NCI-H1092 treated with DMSO at 0.1 percent for 48 hours (cell line): ENCODE measurements at regions not wholly inside any gene's neighbourhood (a gene's known extent, or its start where the extent isn't known, plus 50 kb on each side); places are given as distances from the start of the nearest gene placed in this dataset.
"Not testable (repeated sequence)": the region's sequence is repeated elsewhere in the genome, so short reads cannot be mapped to it uniquely, and the experiment has no call there.

Experiments
- DNase-seq: peaks from one replicate; lab custom pipeline; 2025; lab: John Stamatoyannopoulos, UW

DNA sequence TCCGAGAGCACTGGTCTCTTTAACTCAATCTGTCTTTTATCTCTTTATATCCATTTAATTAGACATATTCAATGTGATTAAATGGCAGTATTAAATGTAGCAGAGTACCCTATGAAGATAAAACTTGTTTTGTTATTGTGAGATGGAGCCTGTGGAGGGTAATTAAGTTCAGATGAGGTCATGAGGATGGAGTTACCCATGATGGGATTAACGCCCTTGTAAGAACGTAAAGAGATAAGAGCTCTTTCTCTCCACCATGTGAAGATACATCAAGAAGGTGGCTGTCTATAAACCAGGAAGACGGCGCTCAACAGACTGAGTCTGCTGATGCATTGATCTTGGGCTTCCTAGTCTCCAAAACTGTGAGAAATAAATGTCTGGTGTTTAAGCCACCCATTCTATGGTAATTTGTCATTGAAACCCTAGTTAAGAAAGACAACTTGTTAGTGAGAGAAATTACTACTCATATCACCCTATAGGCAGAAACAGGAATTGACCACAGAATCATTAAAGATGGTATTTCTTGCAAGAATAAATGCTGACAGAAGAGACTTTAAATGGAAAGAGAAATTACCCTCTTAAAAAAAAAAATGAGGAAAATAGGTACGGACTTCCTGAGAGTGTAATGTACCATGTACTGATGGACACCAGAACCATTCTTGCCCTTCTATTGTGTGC, 738.7 kb upstream of the CHAC2 start:
- no peak for DNase-seq

DNA sequence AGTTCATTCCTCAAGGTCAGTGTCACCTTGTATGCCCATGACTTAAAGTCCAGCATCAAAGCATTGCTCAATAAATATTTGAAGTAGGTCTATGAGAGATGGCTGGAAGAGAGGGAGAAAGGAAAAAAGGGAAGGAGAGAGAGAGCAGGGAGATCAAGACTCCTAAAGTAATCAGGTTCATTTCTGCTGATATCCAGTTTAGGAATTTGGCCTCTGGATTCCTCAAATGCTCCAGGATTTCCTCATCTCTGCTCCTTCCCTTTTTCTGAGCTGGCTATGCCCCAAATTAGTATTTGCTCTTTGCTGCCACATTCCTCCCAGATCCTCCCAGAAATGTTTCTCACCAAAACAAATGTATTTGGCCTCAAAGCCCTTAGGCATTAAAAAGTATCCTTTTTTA, 739.4 kb upstream of the CHAC2 start:
- no peak for DNase-seq

DNA sequence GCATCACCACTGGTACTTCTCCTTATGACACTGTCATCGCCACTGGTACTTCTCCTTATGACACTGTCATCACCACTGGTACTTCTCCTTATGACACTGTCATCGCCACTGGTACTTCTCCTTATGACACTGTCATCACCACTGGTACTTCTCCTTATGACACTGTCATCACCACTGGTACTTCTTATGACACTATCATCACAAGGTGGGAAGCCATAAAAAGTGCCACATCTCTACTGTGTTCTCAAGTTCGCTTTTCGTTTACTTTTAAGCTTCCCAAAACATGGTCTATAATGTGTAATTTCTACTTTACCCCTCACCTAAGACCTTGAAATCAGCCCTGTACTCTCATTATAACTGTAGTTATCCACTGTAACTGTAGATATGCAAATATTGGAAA, 745.4 kb upstream of the CHAC2 start:
- DNase-seq = not testable (repeated sequence)

DNA sequence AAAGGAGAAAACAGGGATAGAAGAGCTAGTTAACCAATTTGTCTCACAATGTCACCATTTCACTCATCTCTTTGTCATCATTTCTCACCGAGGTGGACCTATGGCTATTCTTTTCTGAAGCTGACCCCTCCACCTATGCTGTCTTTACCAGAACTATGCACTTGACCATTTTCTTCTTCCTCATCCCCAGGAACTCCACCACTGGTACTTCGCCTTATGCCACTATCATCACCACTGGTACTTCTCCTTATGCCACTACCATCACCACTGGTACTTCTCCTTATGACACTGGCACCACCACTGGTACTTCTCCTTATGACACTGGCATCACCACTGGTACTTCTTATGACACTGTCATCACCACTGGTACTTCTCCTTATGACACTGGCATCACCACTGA, 745.8 kb upstream of the CHAC2 start:
- DNase-seq = no peak

- DNase-seq = no peak
Observed at GRCh38 chr2:53021292-53021691, 746.3 kb upstream of the CHAC2 start.

DNA sequence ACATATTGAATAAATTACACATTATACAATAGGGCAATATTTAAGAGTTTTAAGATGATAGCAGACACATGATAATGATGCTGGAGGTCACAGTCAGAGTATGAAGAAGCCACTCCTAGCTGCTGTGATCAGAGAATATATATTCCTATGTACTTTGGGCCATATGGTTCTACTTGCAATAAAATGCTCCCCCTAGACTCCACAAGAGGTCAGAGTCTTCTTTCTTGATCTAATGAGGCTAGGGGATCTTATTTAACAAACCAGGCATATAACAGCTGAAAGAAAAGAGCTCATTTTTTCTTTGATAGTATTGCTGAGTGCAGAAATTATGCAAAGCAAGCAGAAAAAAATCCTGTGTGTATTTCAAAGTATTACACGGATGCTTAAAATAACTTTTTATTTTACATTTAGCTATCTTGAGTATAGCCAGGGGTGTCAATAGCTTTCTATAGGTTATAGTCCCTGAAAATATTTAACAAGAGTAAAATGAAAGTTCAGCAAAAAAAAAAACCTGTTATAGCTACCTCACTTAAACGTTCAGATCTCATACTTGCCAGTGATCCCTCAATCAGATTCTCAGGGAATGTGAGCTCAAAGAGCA, 748.7 kb upstream of the CHAC2 start:
- no peak for DNase-seq

DNA sequence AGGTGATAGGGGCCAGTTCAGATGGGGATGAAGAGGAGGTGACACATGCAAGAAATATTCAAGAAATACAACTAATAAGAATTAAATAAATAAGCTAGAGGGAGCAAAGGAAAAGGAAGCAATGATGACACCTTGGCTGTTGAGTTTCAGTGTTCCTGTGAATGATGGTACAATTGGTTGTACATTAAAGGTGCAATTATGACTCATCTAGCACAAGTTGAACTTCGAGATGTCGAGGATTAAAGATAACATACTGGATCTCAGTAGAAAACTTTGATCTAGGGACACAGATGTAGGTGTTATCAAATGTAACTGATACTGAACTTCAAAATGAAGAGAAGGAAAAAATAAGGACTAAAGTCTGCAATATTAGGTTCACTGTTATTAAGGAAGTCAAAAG, 760.6 kb upstream of the CHAC2 start:
- DNase-seq = no peak

- no peak for DNase-seq
Observed at GRCh38 chr2:53004413-53004812, 763.2 kb upstream of the CHAC2 start.

DNA sequence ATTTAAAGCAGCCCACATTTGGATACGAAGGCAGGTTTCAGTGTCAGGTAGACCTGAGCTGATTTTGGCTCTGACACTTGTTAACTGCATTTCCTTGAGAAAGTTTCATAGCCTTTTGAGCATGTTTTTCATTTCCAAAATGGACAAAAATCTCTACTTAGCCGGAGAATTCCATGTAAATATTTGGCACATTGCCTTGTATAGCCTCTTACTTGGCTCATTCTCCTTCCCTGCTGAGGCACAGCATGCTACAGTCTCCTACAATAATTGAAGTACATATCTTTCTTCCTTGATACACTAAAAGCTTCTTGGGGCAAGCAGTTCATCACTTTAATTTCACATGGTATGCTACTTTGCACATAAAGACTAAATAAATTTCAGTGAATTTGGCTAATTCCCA, 772.2 kb upstream of the CHAC2 start:
- no peak for DNase-seq

DNA sequence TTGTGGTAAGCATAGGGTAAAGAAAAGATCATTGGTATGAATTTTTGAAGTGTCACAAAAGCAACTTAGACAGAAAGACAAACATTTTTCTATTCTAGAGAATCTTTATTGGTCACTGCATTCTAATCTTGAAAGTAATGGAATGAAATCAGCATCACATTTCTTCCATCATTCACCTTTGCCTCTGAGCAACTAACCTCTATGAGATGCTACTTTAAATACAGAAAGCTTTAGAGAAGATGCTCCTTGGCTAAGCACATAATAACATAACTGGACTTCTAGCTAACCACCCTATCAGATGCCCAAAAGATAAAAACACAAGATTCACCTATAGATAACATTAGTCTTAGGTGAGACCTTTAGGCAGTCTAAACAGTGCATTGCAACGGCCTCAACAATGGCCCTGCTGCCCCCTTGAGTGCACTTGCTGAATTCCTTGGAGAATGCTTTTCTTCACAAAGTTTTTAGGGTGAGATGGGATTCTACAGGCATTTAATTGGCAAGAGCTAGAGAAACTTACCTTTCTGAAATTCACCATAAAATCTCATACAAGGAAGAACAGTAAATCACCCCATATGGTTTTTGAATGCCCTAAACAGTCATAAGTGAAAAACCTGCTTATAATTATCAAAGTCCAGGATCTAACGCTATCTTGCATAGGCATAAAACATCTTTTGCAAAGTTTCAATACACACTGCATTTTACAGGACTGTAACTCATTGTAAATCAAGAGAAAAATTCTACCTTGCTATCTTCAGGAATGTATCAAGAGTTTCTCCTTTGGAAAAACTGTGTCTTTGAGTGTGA, 791.3 kb upstream of the CHAC2 start:
- no peak for DNase-seq

- DNase-seq = no peak
Observed at GRCh38 chr2:52974127-52974526, 793.5 kb upstream of the CHAC2 start.

- DNase-seq = no peak
Observed at GRCh38 chr2:52970642-52971041, 797.0 kb upstream of the CHAC2 start.

- DNase-seq = no peak
Observed at GRCh38 chr2:52968043-52968442, 799.6 kb upstream of the CHAC2 start.

GRCh38 chr2:52964916-52965530, 802.6 kb upstream of the CHAC2 start:
- DNase-seq = no peak

DNA sequence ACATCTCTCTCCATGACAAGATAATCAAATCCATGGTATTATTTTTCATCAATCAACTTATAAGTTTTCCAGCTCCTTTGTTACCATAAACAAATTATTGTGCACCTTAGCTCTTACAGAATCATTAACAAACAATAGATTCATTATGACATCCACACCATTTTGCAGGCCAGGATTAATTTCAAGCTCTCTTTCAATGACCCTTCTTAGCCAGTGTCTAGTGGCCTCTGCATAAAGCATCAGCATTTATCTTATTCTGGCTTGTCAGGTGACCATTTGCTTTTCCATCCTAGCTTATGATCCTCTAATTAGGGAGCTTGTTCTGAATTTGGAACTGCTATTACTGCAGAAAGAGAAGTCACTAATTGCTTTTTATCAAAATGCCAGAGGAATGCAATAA, 806.2 kb upstream of the CHAC2 start:
- no peak for DNase-seq

DNA sequence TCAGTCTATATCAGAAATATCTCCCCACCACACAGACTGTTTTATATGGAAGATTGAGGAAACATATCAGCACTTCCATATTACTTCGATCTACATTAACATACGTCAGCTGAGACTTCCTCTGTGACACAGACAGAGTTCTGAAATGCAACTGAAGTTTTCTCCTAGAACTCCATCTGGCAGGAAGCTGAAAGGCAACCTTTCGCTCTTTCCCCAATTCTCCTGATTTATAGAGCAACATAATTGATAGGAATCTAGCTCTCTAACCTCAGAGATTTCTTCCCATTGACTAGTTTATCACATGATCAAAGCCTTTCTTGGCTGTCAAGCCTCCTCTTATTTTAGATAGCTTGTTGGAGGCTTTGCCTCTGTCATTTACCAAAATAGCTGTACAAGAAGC, 806.7 kb upstream of the CHAC2 start:
- no peak for DNase-seq

- no peak for DNase-seq
Observed at GRCh38 chr2:52959801-52960200, 807.8 kb upstream of the CHAC2 start.

GRCh38 chr2:52956766-52957165, 810.8 kb upstream of the CHAC2 start:
- no peak for DNase-seq

DNA sequence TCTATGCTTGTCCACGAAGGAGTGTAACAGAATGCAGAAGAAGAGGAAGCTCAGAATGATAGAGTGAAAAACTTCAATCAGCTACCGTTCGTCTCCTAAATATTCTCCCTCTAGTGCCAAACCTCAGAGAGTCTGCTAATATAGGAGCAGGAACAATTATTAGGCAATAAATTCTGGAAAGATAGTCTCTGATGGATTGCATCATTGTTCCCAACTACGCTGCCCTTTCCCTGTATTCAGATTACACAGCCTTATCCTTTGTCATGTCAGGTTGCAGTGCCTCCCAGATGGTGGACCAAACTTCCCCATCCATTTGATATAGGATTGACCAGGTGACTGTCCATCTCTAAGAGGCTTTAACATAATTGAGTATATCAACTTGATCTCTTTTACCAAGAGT, 811.5 kb upstream of the CHAC2 start:
- DNase-seq = no peak

- DNase-seq = no peak
Observed at GRCh38 chr2:52955079-52955478, 812.5 kb upstream of the CHAC2 start.

DNA sequence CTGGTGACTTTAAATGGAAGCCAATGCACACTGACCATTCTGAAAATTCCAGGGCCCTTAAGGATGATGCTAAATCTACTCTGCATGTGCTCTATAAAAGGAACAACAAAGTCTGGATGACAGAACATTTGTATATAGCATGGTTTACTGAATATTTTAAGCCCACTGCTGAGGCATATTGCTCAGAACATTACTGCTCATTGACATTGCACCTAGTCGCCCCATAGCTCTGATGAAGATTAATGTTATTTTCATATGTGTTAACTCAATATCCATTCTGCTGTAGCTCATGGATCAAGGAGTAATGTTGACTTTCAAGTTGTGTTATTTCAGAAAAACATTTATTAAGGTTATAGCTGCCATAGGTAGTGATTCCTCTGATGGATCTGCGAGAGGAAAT, 827.5 kb upstream of the CHAC2 start:
- no peak for DNase-seq

DNA sequence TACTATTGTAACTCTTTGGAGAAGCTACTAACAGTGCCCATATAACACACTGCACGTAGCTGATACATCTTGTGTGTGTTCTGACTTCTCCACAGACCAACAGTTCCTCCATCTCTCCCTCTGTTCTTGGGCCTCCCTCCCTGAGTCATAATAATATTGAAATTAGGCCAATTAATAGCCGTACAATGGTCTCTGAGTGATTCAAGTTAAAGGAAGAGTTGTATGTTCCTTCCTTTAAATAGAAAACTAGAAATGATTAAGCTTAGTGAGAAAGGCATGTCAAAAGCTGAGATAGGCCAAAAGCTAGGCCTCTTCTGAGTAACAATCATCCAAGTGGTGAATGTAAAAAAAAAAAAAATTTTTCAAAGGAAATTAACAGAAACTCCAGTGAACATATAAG, 828.4 kb upstream of the CHAC2 start:
- DNase-seq = no peak

- no peak for DNase-seq
Observed at GRCh38 chr2:52936029-52936428, 831.6 kb upstream of the CHAC2 start.
